Erythroblast (primary cell): ENCODE measurements at regions not wholly inside any gene's neighbourhood (a gene's known extent, or its start where the extent isn't known, plus 50 kb on each side); places are given as distances from the start of the nearest gene placed in this dataset.
"Not testable (repeated sequence)": the region's sequence is repeated elsewhere in the genome, so short reads cannot be mapped to it uniquely, and the experiment has no call there.

Source experiments
- GATA1 ChIP-seq: IDR thresholded peaks from 2 replicates; pipeline ENCODE4 v1.6.1; 2011; ENCODE audit warnings: low read depth, mild to moderate bottlenecking, control low read depth, low read length, moderate library complexity
- POLR2A ChIP-seq: IDR thresholded peaks from 2 replicates; pipeline ENCODE4 v1.6.1; 2011; ENCODE audit warnings: mild to moderate bottlenecking, low read length

DNA sequence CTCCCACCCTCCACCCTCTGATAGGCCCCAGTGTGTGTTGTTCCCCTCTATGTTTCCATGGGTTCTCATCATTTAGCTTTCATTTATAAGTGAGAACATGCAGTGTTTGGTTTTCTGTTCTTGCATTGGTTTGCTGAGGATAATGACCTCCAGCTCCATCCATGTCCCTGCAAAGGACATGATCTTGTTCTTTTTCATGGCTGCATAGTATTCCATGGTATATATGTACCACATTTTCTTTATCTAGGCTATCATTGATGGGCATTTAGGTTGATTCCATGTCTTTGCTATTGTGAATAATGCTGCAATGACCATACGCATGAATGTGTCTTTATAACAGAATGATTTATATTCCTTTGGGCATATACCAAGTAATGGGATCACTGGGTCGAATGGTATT, 59.1 kb upstream of the STC2 start:
- TF ChIP-seq POLR2A, GATA1: not testable (repeated sequence)
